Fibroblast of pulmonary artery (primary cell): ENCODE measurements at regions not wholly inside any gene's neighbourhood (a gene's known extent, or its start where the extent isn't known, plus 50 kb on each side); places are given as distances from the start of the nearest gene placed in this dataset.

Source experiments
- DNase-seq: peaks from one replicate; pipeline ENCODE4 v3.0.0-alpha.2; 2010; ENCODE audit warnings: low read depth
- H3K4me3 ChIP-seq: replicated peaks from 2 replicates; pipeline ENCODE4 v1.5.1; 2011; ENCODE audit warnings: low read depth, mild to moderate bottlenecking, control low read depth, low read length, moderate library complexity
- CTCF ChIP-seq: IDR thresholded peaks from 2 replicates; pipeline ENCODE4 v1.5.1; 2011; ENCODE audit warnings: mild to moderate bottlenecking, control low read depth, low read length, inconsistent platforms; ENCODE audit errors: missing control alignments

- no peak for TF ChIP-seq CTCF
- no peak overlapping the region for H3K4me3 ChIP-seq
- no peak for DNase-seq
These were observed 259.6 kb upstream of the NR4A3 start for GRCh38 chr9:99561961-99562565.

- no peak for DNase-seq
- H3K4me3 ChIP-seq, result no peak overlapping the region
- no peak for TF ChIP-seq CTCF
These were observed 258.3 kb upstream of the NR4A3 start for GRCh38 chr9:99563364-99563763.

GRCh38 chr9:99565203-99565602 lies 256.5 kb upstream of the NR4A3 start:
- no peak for DNase-seq
- TF ChIP-seq CTCF, result no peak
- no peak overlapping the region for H3K4me3 ChIP-seq

- H3K4me3 ChIP-seq, result no peak overlapping the region
- DNase-seq, result no peak
- TF ChIP-seq CTCF, result no peak
These were observed 254.2 kb upstream of the NR4A3 start for GRCh38 chr9:99567436-99567835.

- DNase-seq, result no peak
- no peak for TF ChIP-seq CTCF
These were observed 251.8 kb upstream of the NR4A3 start for GRCh38 chr9:99569840-99570239.

GRCh38 chr9:99572567-99572966 lies 249.1 kb upstream of the NR4A3 start:
- no peak for TF ChIP-seq CTCF
- no peak for DNase-seq
- no peak overlapping the region for H3K4me3 ChIP-seq

More at GRCh38 chr9:99569840-99570239, 251.8 kb upstream of the NR4A3 start:
- no peak overlapping the region for H3K4me3 ChIP-seq

GRCh38 chr9:99573085-99573484 lies 248.6 kb upstream of the NR4A3 start:
- no peak for DNase-seq
- H3K4me3 ChIP-seq, result no peak overlapping the region
- no peak for TF ChIP-seq CTCF
